PC-9 (cell line): ENCODE measurements at regions not wholly inside any gene's neighbourhood (a gene's known extent, or its start where the extent isn't known, plus 50 kb on each side); places are given as distances from the start of the nearest gene placed in this dataset.

Experiments used
- EZH2 ChIP-seq: fragments of 200-600 bp; sonication (generic); IDR thresholded peaks from 2 replicates; pipeline ENCODE4 v1.8.0; 2017; ENCODE audit warnings: antibody characterized with exemption, low read depth
- TF ChIP-seq, protein P1 (sequence below): fragments of 200-600 bp; sonication (generic); conservative IDR thresholded peaks from 2 replicates; pipeline ENCODE4 v1.6.1; 2017; ENCODE audit warnings: mixed run types, antibody characterized with exemption, mild to moderate bottlenecking, moderate library complexity

- no peak for TF ChIP-seq EZH2
- TF ChIP-seq, protein P1, sequence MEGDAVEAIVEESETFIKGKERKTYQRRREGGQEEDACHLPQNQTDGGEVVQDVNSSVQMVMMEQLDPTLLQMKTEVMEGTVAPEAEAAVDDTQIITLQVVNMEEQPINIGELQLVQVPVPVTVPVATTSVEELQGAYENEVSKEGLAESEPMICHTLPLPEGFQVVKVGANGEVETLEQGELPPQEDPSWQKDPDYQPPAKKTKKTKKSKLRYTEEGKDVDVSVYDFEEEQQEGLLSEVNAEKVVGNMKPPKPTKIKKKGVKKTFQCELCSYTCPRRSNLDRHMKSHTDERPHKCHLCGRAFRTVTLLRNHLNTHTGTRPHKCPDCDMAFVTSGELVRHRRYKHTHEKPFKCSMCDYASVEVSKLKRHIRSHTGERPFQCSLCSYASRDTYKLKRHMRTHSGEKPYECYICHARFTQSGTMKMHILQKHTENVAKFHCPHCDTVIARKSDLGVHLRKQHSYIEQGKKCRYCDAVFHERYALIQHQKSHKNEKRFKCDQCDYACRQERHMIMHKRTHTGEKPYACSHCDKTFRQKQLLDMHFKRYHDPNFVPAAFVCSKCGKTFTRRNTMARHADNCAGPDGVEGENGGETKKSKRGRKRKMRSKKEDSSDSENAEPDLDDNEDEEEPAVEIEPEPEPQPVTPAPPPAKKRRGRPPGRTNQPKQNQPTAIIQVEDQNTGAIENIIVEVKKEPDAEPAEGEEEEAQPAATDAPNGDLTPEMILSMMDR, result no peak
These were observed 94.4 kb downstream of the SCN11A start for GRCh38 chr3:38957296-38957695.
